WERI-Rb-1 (cell line): ENCODE measurements at regions not wholly inside any gene's neighbourhood (a gene's known extent, or its start where the extent isn't known, plus 50 kb on each side); places are given as distances from the start of the nearest gene placed in this dataset.

ENCODE experiments used
- DNase-seq: peaks from one replicate; pipeline ENCODE4 v3.0.0-alpha.2; 2020
- H3K27ac ChIP-seq: fragments of 250-450 bp; sonication (Bioruptor Pico); 2 replicates; pipeline ENCODE4 v1.5.1; 2020; ENCODE audit warnings: mild to moderate bottlenecking, moderate library complexity
- H3K27me3 ChIP-seq: fragments of 250-450 bp; sonication (Bioruptor Pico); 2 replicates; pipeline ENCODE4 v1.5.1; 2021; ENCODE audit warnings: mild to moderate bottlenecking, low read depth, moderate library complexity; ENCODE audit not compliant: insufficient read depth, severe bottlenecking
- H3K36me3 ChIP-seq: fragments of 250-450 bp; sonication (Bioruptor Pico); 2 replicates; pipeline ENCODE4 v1.5.1; 2020; ENCODE audit warnings: mild to moderate bottlenecking, moderate library complexity
- H3K4me3 ChIP-seq: 2 replicates; pipeline ENCODE4 v1.5.1; 2011; ENCODE audit warnings: low read depth, mild to moderate bottlenecking, control low read depth, low read length
- H3K9me3 ChIP-seq: fragments of 250-450 bp; sonication (Bioruptor Pico); 2 replicates; pipeline ENCODE4 v1.5.1; 2021; ENCODE audit warnings: mild to moderate bottlenecking, moderate library complexity; ENCODE audit not compliant: severe bottlenecking
- CTCF ChIP-seq: IDR thresholded peaks from 2 replicates; pipeline ENCODE4 v1.5.1; 2011; ENCODE audit warnings: low read depth, mild to moderate bottlenecking, control low read depth, inconsistent platforms, low read length

DNA sequence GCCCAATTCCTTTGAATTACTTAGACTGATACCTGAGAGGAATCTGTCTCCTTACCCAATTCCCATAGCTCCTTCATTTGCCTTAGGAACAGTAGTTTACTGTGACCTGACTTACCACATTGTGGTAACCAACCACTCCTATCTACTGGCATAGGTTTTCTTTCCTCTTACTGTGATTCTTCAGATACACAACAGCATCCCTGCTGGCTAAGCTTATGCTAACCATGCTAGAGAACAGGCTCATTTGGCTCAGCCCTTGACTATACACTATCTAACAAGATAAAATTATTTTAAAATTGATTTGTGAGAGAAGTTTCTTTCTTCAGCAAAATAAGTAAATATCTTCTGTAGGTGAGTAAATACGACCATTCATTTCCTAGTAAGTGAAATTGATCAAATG, 320.4 kb upstream of the DDHD1 start:
- H3K27me3 ChIP-seq = peaks cover 35% of the 10 kb centered on the region
- H3K36me3 ChIP-seq = no peaks in the 10 kb centered on the region
- no peak overlapping the region for H3K4me3 ChIP-seq
- H3K9me3 ChIP-seq = no peaks in the 10 kb centered on the region
- no peak for TF ChIP-seq CTCF
- no peak overlapping the region for H3K27ac ChIP-seq
- DNase-seq = no peak

GRCh38 chr14:53472306-53472705, 319.2 kb upstream of the DDHD1 start:
- Histone ChIP-seq H3K4me3 (no peak overlapping the region), H3K27ac (no peak overlapping the region), H3K36me3 (no peaks in the 10 kb centered on the region), H3K27me3 (peaks cover 35% of the 10 kb centered on the region), H3K9me3 (no peaks in the 10 kb centered on the region)
- TF ChIP-seq CTCF = no peak
- no peak for DNase-seq

GRCh38 chr14:53470351-53471043, 317.4 kb upstream of the DDHD1 start:
- TF ChIP-seq CTCF = no peak
- no peak overlapping the region for H3K4me3 ChIP-seq
- no peaks in the 10 kb centered on the region for H3K36me3 ChIP-seq
- H3K27me3 ChIP-seq = peaks cover 31% of the 10 kb centered on the region
- H3K27ac ChIP-seq = no peak overlapping the region
- no peak for DNase-seq
- no peaks in the 10 kb centered on the region for H3K9me3 ChIP-seq

DNA sequence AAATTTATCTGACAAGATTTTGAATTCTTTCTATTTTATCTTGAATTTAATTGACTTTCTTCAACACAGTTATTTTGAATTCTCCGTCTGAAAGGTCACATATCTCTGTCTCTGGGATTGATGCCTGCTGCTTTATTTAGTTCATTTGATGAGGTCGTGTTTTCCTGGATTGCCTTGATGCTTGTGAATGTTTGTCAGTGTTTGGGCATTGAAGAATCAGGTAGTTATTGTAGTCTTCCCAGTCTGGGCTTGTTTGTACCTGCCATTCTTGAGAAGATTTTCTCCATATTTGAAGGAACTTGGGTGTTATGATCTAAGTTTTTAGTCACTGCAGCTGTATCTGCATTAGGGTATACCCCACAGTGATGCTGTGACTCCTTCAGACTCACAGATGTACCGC, 315.8 kb upstream of the DDHD1 start:
- no peaks in the 10 kb centered on the region for H3K9me3 ChIP-seq
- peaks cover 30% of the 10 kb centered on the region for H3K27me3 ChIP-seq
- H3K27ac ChIP-seq = no peak overlapping the region
- DNase-seq = no peak
- no peaks in the 10 kb centered on the region for H3K36me3 ChIP-seq
- no peak for TF ChIP-seq CTCF
- H3K4me3 ChIP-seq = no peak overlapping the region

DNA sequence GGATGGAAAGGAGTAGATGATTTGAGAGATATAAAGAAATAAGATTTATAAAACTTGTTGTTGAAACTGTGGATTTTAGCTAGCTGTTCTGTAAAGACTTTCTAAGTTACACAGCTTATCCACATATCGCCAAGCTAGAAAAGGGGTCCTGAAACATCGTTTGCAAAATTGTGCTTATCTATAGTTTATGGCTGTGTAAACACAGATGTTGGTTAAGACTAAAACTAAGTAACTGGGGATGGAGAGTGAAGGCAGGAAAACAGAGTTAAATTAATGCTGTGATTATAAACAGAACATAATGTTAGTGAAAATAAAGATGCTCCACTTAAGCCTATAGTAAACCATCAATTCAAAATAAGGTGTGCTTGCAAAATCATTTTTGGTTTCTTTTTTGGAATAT, 311.3 kb upstream of the DDHD1 start:
- Histone ChIP-seq H3K27ac (no peak overlapping the region), H3K36me3 (no peaks in the 10 kb centered on the region), H3K4me3 (no peak overlapping the region), H3K9me3 (no peaks in the 10 kb centered on the region), H3K27me3 (peaks cover 50% of the 10 kb centered on the region)
- TF ChIP-seq CTCF = no peak
- no peak for DNase-seq
